Suprapubic skin (tissue), 4 donors: ENCODE measurements at regions not wholly inside any gene's neighbourhood (a gene's known extent, or its start where the extent isn't known, plus 50 kb on each side); places are given as distances from the start of the nearest gene placed in this dataset.

Experiments used
- CTCF ChIP-seq, 2 donors: fragments of 200-600 bp in 1 of 2; fragments of 450-650 bp in 1 of 2; sonication (generic) in 1 of 2; IDR thresholded peaks; one replicate each; pipeline ENCODE4 v1.5.1; 2016 to 2019; ENCODE audit warnings: antibody characterized with exemption in 2 of 2, mild to moderate bottlenecking in 1 of 2, moderate library complexity in 1 of 2
- POLR2A ChIP-seq, 2 donors: fragments of 450-650 bp; IDR thresholded peaks; one replicate each; pipeline ENCODE4 v1.6.1; 2017; ENCODE audit warnings: antibody characterized with exemption in 2 of 2, mild to moderate bottlenecking in 2 of 2, moderate library complexity in 2 of 2
- POLR2AphosphoS5 ChIP-seq, 3 donors: sonication (generic); formaldehyde crosslinking; IDR thresholded peaks; one replicate each; pipeline ENCODE4 v1.6.1; 2017; ENCODE audit warnings: antibody characterized with exemption in 3 of 3

GRCh38 chr2:5594249-5594695, 97.9 kb upstream of the SOX11 start:
- TF ChIP-seq POLR2AphosphoS5 (IDR thresholded peaks at IDR 0.05) (no peak), CTCF (IDR thresholded peaks at IDR 0.05) (no peak), POLR2A (IDR thresholded peaks at IDR 0.05) (no peak)
